WTC11 (cell line): ENCODE measurements at regions not wholly inside any gene's neighbourhood (a gene's known extent, or its start where the extent isn't known, plus 50 kb on each side); places are given as distances from the start of the nearest gene placed in this dataset.

Experiments
- ATAC-seq: fragments of 200-7000 bp; cut with Tn5 transposase; 2 replicates; pipeline ENCODE4 v1.10.0; 2021; ENCODE audit warnings: mild to moderate bottlenecking, moderate library complexity
- CTCF ChIA-PET: fragments of 300-600 bp; sonication (Branson Sonifier 250); formaldehyde crosslinking; loops from one replicate; lab custom pipeline; 2021; ENCODE audit warnings: antibody characterized with exemption; lab: Charles Lee
- POLR2A ChIA-PET: fragments of 350-600 bp; sonication (Branson Sonifier 250); formaldehyde crosslinking; loops from one replicate; lab custom pipeline; 2021; ENCODE audit warnings: antibody characterized with exemption; lab: Charles Lee
- DNase-seq: peaks from one replicate; pipeline ENCODE4 v3.0.0; 2021; ENCODE audit warnings: low spot score
- H3K27ac Mint-ChIP-seq: 2 replicates; pipeline ENCODE4 v1.8.0; 2021; ENCODE audit warnings: mixed read lengths
- H3K27me3 Mint-ChIP-seq: 2 replicates; pipeline ENCODE4 v1.8.0; 2021; ENCODE audit warnings: low read depth, mild to moderate bottlenecking, moderate library complexity, mixed read lengths
- H3K36me3 Mint-ChIP-seq: 2 replicates; pipeline ENCODE4 v1.8.0; 2021; ENCODE audit warnings: mixed read lengths
- H3K4me1 Mint-ChIP-seq: 2 replicates; pipeline ENCODE4 v1.8.0; 2022; ENCODE audit warnings: mixed read lengths
- H3K4me3 Mint-ChIP-seq: 2 replicates; pipeline ENCODE4 v1.8.0; 2021; ENCODE audit warnings: mild to moderate bottlenecking, moderate library complexity, mixed read lengths
- H3K9me3 Mint-ChIP-seq: 2 replicates; pipeline ENCODE4 v1.8.0; 2021; ENCODE audit warnings: mixed read lengths
- FOXP1 ChIP-seq: sonication (generic); formaldehyde crosslinking; IDR thresholded peaks from 2 replicates; pipeline ENCODE4 v1.8.0; 2022; ENCODE audit warnings: missing genetic modification reagents, mild to moderate bottlenecking, moderate library complexity, borderline replicate concordance
- HMGA2 ChIP-seq: fragments of 250-450 bp; sonication (Bioruptor Pico); IDR thresholded peaks from 2 replicates; pipeline ENCODE4 v1.4.0; 2021; ENCODE audit warnings: mild to moderate bottlenecking, moderate library complexity
- HMGXB4 ChIP-seq: sonication (generic); formaldehyde crosslinking; IDR thresholded peaks from 2 replicates; pipeline ENCODE4 v1.8.1; 2023; ENCODE audit warnings: mild to moderate bottlenecking, moderate library complexity, missing genetic modification reagents
- IRF2 ChIP-seq: sonication (generic); formaldehyde crosslinking; IDR thresholded peaks from 2 replicates; pipeline ENCODE4 v1.8.0; 2022; ENCODE audit warnings: low read depth, missing genetic modification reagents, borderline replicate concordance
- NFATC4 ChIP-seq: fragments of 250-450 bp; sonication (Bioruptor Pico); IDR thresholded peaks from 2 replicates; pipeline ENCODE4 v1.9.0; 2021; ENCODE audit warnings: mild to moderate bottlenecking
- NFE2L1 ChIP-seq: sonication (generic); formaldehyde crosslinking; IDR thresholded peaks from 2 replicates; pipeline ENCODE4 v1.8.1; 2023; ENCODE audit warnings: missing genetic modification reagents
- NR1H2 ChIP-seq: sonication (generic); formaldehyde crosslinking; IDR thresholded peaks from 2 replicates; pipeline ENCODE4 v1.9.0; 2021; ENCODE audit warnings: mild to moderate bottlenecking, moderate library complexity, missing genetic modification reagents
- NR3C1 ChIP-seq: sonication (generic); formaldehyde crosslinking; conservative IDR thresholded peaks from 2 replicates; pipeline ENCODE4 v1.8.1; 2023; ENCODE audit warnings: low read depth, mild to moderate bottlenecking, missing genetic modification reagents
- OVOL2 ChIP-seq: fragments of 250-450 bp; sonication (Bioruptor Pico); IDR thresholded peaks from 2 replicates; pipeline ENCODE4 v1.9.0; 2021; ENCODE audit warnings: mild to moderate bottlenecking, borderline replicate concordance
- PRRX2 ChIP-seq: fragments of 250-450 bp; sonication (Bioruptor Pico); IDR thresholded peaks from 2 replicates; pipeline ENCODE4 v1.8.0; 2021; ENCODE audit warnings: mild to moderate bottlenecking
- RORB ChIP-seq: fragments of 250-450 bp; sonication (Bioruptor Pico); IDR thresholded peaks from 2 replicates; pipeline ENCODE4 v1.9.0; 2021; ENCODE audit warnings: mild to moderate bottlenecking
- TEAD1 ChIP-seq: sonication (generic); formaldehyde crosslinking; IDR thresholded peaks from 2 replicates; pipeline ENCODE4 v1.8.0; 2022; ENCODE audit warnings: mild to moderate bottlenecking, missing genetic modification reagents
- ZNF281 ChIP-seq: sonication (generic); formaldehyde crosslinking; IDR thresholded peaks from 2 replicates; pipeline ENCODE4 v1.8.0; 2023; ENCODE audit warnings: mild to moderate bottlenecking, missing genetic modification reagents
- ZNF317 ChIP-seq: sonication (generic); formaldehyde crosslinking; IDR thresholded peaks from 2 replicates; pipeline ENCODE4 v1.8.1; 2023; ENCODE audit warnings: low read depth, mild to moderate bottlenecking, moderate library complexity, missing genetic modification reagents, borderline replicate concordance
- TF ChIP-seq, protein P1 (sequence below): sonication (generic); formaldehyde crosslinking; IDR thresholded peaks from 2 replicates; pipeline ENCODE4 v1.8.1; 2022; ENCODE audit warnings: missing genetic modification reagents, borderline replicate concordance
- TF ChIP-seq, protein P2 (sequence below): fragments of 250-450 bp; sonication (Bioruptor Pico); IDR thresholded peaks from 2 replicates; pipeline ENCODE4 v1.9.0; 2021; ENCODE audit warnings: mild to moderate bottlenecking
- TF ChIP-seq, protein P3 (sequence below): fragments of 250-450 bp; sonication (Bioruptor Pico); conservative IDR thresholded peaks from 2 replicates; pipeline ENCODE4 v1.9.0; 2021; ENCODE audit warnings: mild to moderate bottlenecking
- TF ChIP-seq, protein P4 (sequence below): fragments of 250-450 bp; sonication (Bioruptor Pico); IDR thresholded peaks from 2 replicates; pipeline ENCODE4 v1.9.0; 2021; ENCODE audit warnings: mild to moderate bottlenecking, borderline replicate concordance

- no peak for ATAC-seq
- Mint-ChIP-seq H3K27me3 (peaks cover 3% of the 10 kb centered on the region; the same call in 1 of the 2 replicates), H3K36me3 (no peaks in the 10 kb centered on the region), H3K27ac (no peak overlapping the region), H3K4me3 (no peak overlapping the region), H3K9me3 (peaks cover 15% of the 10 kb centered on the region), H3K4me1 (no peaks in the 10 kb centered on the region)
- POLR2A ChIA-PET, result no interaction called here
- DNase-seq, result no peak
- CTCF ChIA-PET, result no interaction called here
- TF ChIP-seq, protein P1, sequence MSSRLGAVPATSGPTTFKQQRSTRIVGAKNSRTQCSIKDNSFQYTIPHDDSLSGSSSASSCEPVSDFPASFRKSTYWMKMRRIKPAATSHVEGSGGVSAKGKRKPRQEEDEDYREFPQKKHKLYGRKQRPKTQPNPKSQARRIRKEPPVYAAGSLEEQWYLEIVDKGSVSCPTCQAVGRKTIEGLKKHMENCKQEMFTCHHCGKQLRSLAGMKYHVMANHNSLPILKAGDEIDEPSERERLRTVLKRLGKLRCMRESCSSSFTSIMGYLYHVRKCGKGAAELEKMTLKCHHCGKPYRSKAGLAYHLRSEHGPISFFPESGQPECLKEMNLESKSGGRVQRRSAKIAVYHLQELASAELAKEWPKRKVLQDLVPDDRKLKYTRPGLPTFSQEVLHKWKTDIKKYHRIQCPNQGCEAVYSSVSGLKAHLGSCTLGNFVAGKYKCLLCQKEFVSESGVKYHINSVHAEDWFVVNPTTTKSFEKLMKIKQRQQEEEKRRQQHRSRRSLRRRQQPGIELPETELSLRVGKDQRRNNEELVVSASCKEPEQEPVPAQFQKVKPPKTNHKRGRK (CRISPR knock-in tag), result no peak
- TF ChIP-seq HMGXB4 (CRISPR knock-in tag), result no peak
- TF ChIP-seq FOXP1, result no peak
- TF ChIP-seq, protein P2, sequence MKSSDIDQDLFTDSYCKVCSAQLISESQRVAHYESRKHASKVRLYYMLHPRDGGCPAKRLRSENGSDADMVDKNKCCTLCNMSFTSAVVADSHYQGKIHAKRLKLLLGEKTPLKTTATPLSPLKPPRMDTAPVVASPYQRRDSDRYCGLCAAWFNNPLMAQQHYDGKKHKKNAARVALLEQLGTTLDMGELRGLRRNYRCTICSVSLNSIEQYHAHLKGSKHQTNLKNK (CRISPR knock-in tag), result no peak
- TF ChIP-seq, all 79 proteins: peak for 0
Measured at GRCh38 chr11:93253111-93253510, 55.3 kb upstream of the SLC36A4 start.

DNA sequence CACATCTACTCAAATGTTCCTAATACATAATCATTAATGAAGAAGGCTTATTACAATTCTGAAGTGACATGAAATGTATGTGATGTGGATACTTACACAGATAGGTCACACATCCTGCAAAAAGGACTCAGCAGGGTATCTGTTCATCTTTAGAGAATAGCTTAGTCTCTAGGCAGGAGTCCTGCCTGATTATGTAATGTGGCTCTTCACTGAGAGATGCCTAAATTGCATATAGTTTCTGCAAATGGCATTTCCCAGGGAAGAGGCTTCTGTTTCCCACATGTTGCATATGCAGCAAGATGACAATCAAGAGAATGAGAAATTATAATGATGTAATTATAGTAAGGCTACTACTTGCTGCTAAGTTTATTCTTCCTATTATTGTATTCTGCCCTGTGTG, 58.8 kb upstream of the SLC36A4 start:
- Mint-ChIP-seq H3K4me3 (no peak overlapping the region), H3K4me1 (no peaks in the 10 kb centered on the region), H3K27me3 (peaks cover 3% of the 10 kb centered on the region), H3K27ac (no peak overlapping the region), H3K36me3 (peaks cover 10% of the 10 kb centered on the region), H3K9me3 (peaks cover 33% of the 10 kb centered on the region)
- CTCF ChIA-PET, result interaction anchor here (0.7 kb wide), 1 partner anchor 392 kb away, joined by 4 read pairs; no protein-coding TSS in a partner anchor
- DNase-seq (no peak), ATAC-seq (no peak)
- TF ChIP-seq RORB (CRISPR knock-in tag) (no peak), OVOL2 (CRISPR knock-in tag) (no peak), NR1H2 (CRISPR knock-in tag) (no peak), ZNF281 (no peak), NFATC4 (CRISPR knock-in tag) (no peak), PRRX2 (CRISPR knock-in tag) (no peak), HMGA2 (CRISPR knock-in tag) (no peak), ZNF317 (no peak), NR3C1 (no peak), NFE2L1 (no peak), TEAD1 (CRISPR knock-in tag) (no peak), FOXP1 (no peak), IRF2 (CRISPR knock-in tag) (no peak)
- TF ChIP-seq, protein P3, sequence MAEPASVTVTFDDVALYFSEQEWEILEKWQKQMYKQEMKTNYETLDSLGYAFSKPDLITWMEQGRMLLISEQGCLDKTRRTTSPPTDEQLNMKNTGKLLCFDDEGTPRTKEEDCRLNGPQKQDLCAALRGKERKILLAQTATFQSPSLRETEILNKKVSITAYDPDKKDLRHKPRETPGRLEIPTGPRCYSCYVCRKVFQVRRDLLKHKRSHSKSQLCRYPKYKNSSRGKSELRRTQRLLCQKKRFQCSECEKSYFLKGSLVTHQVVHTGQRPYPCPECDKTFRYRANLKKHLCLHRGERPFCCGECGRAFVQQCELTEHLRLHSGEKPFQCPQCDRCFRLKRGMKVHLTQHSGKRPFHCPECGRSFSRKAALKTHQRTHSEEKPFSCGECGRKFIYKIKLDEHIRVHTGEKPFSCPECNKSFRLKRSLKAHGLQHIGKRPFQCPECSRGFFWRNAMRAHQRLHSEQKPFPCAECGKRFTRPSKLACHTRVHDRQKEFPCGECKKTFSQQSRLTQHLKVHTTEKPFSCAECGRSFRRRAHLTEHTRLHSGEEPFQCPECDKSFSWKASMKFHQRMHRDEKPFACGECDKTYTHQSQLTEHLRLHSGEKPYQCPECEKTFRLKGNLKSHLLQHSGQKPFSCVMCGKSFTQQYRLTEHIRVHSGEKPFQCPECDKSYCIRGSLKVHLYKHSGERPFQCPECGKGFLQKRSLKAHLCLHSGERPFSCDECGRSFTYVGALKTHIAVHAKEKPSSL (CRISPR knock-in tag), result no peak
- TF ChIP-seq, protein P1 (CRISPR knock-in tag), result no peak
- TF ChIP-seq, protein P4, sequence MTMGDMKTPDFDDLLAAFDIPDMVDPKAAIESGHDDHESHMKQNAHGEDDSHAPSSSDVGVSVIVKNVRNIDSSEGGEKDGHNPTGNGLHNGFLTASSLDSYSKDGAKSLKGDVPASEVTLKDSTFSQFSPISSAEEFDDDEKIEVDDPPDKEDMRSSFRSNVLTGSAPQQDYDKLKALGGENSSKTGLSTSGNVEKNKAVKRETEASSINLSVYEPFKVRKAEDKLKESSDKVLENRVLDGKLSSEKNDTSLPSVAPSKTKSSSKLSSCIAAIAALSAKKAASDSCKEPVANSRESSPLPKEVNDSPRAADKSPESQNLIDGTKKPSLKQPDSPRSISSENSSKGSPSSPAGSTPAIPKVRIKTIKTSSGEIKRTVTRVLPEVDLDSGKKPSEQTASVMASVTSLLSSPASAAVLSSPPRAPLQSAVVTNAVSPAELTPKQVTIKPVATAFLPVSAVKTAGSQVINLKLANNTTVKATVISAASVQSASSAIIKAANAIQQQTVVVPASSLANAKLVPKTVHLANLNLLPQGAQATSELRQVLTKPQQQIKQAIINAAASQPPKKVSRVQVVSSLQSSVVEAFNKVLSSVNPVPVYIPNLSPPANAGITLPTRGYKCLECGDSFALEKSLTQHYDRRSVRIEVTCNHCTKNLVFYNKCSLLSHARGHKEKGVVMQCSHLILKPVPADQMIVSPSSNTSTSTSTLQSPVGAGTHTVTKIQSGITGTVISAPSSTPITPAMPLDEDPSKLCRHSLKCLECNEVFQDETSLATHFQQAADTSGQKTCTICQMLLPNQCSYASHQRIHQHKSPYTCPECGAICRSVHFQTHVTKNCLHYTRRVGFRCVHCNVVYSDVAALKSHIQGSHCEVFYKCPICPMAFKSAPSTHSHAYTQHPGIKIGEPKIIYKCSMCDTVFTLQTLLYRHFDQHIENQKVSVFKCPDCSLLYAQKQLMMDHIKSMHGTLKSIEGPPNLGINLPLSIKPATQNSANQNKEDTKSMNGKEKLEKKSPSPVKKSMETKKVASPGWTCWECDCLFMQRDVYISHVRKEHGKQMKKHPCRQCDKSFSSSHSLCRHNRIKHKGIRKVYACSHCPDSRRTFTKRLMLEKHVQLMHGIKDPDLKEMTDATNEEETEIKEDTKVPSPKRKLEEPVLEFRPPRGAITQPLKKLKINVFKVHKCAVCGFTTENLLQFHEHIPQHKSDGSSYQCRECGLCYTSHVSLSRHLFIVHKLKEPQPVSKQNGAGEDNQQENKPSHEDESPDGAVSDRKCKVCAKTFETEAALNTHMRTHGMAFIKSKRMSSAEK (CRISPR knock-in tag), result no peak
- POLR2A ChIA-PET, result no interaction called here
